Stimulated activated CD8-positive, alpha-beta memory T cell treated with anti-CD3 and anti-CD28 coated beads, Interleukin-7, amount 100 ng/mL, for 48 hours (primary cell): ENCODE measurements at regions not wholly inside any gene's neighbourhood (a gene's known extent, or its start where the extent isn't known, plus 50 kb on each side); places are given as distances from the start of the nearest gene placed in this dataset.

Source experiments
- DNase-seq, 2 donors: peaks; one replicate each; pipeline ENCODE4 v3.0.0-alpha.2; 2020; ENCODE audit warnings: low read depth in 1 of 2; ENCODE audit errors: extremely low read depth in 1 of 2

- DNase-seq = no peak
These were observed 414.2 kb upstream of the C1orf87 start for GRCh38 chr1:60487565-60488345.

- no peak for DNase-seq
These were observed 409.9 kb upstream of the C1orf87 start for GRCh38 chr1:60483509-60483908.

- DNase-seq = no peak
These were observed 396.7 kb upstream of the C1orf87 start for GRCh38 chr1:60470246-60470645.

- no peak for DNase-seq
These were observed 390.2 kb upstream of the C1orf87 start for GRCh38 chr1:60463786-60464185.

GRCh38 chr1:60463146-60463545 is 389.6 kb upstream of the C1orf87 start:
- no peak for DNase-seq

GRCh38 chr1:60461925-60462595 is 388.5 kb upstream of the C1orf87 start:
- no peak for DNase-seq

GRCh38 chr1:60458111-60458510 is 384.5 kb upstream of the C1orf87 start:
- DNase-seq = no peak

- no peak for DNase-seq
These were observed 376.3 kb upstream of the C1orf87 start for GRCh38 chr1:60449876-60450275.

GRCh38 chr1:60448850-60449249 is 375.3 kb upstream of the C1orf87 start:
- DNase-seq = no peak

- DNase-seq = no peak
These were observed 371.1 kb upstream of the C1orf87 start for GRCh38 chr1:60444680-60445079.

- DNase-seq = no peak
These were observed 362.6 kb upstream of the C1orf87 start for GRCh38 chr1:60436186-60436585.

GRCh38 chr1:60431593-60431992 is 358.0 kb upstream of the C1orf87 start:
- no peak for DNase-seq

GRCh38 chr1:60430375-60430774 is 356.8 kb upstream of the C1orf87 start:
- no peak for DNase-seq

GRCh38 chr1:60428127-60428526 is 354.6 kb upstream of the C1orf87 start:
- DNase-seq = no peak

GRCh38 chr1:60427701-60428100 is 354.1 kb upstream of the C1orf87 start:
- DNase-seq = no peak

- no peak for DNase-seq
These were observed 353.6 kb upstream of the C1orf87 start for GRCh38 chr1:60427194-60427593.

GRCh38 chr1:60425528-60425927 is 352.0 kb upstream of the C1orf87 start:
- DNase-seq = no peak

- DNase-seq = no peak
These were observed 349.7 kb upstream of the C1orf87 start for GRCh38 chr1:60423146-60423780.

- no peak for DNase-seq
These were observed 348.4 kb upstream of the C1orf87 start for GRCh38 chr1:60421965-60422364.

- no peak for DNase-seq
These were observed 345.5 kb upstream of the C1orf87 start for GRCh38 chr1:60419023-60419422.

GRCh38 chr1:60415696-60416095 is 342.1 kb upstream of the C1orf87 start:
- no peak for DNase-seq

GRCh38 chr1:60413091-60413490 is 339.5 kb upstream of the C1orf87 start:
- DNase-seq = no peak
